ENCODE measurements at regions not wholly inside any gene's neighbourhood (a gene's known extent, or its start where the extent isn't known, plus 50 kb on each side); places are given as distances from the start of the nearest gene placed in this dataset.

GRCh38 chr7:155399577-155399976 lies 58.4 kb upstream of the EN2 start:
- Histone ChIP-seq H3K9ac (ENCODE audit: insufficient read depth in 1 of 2, low read depth in 2 of 2, low read length in 2 of 2) (no peak overlapping the region), H3K4me1 (replicated peaks in 1 of 2; ENCODE audit: control insufficient read depth in 2 of 2, insufficient read depth in 2 of 2, low read length in 2 of 2) (peaks cover 0 to 14% of the 10 kb centered on the region in 2 experiments; a peak in 1 of 5 replicates), H3K27me3 (ENCODE audit: control insufficient read depth in 2 of 2, insufficient read depth in 2 of 2, low read length in 2 of 2) (peaks cover 33 to 80% of the 10 kb centered on the region in 2 experiments), H3K36me3 (ENCODE audit: control insufficient read depth, insufficient read depth, low read length) (no peaks in the 10 kb centered on the region), H3K27ac (ENCODE audit: extremely low read depth, low read depth, low read length) (no peak overlapping the region), H3K9me1 (ENCODE audit: control insufficient read depth, insufficient read depth, low read length) (no peaks in the 10 kb centered on the region), H3K79me2 (ENCODE audit: control insufficient read depth, insufficient read depth, low read length) (no peaks in the 10 kb centered on the region), H4K20me1 (replicated peaks; ENCODE audit: control insufficient read depth, insufficient read depth, low read length) (no peaks in the 10 kb centered on the region; the same call in 1 of the 2 replicates), H2AFZ (ENCODE audit: low read depth, low read length) (no peak overlapping the region), H3K9me3 (replicated peaks; ENCODE audit: control insufficient read depth, insufficient read depth, low read depth, low read length) (no peaks in the 10 kb centered on the region), H3K4me2 (ENCODE audit: insufficient read depth, low read length) (no peak overlapping the region), H3K4me3 (no peak overlapping the region)
- ATAC-seq (no peak), DNase-seq (ENCODE audit: extremely low read depth in 1 of 4, low spot score in 3 of 4) (no peak), FAIRE-seq (no peak)
- in situ Hi-C loops (cut with MboI): loop anchor here (25.0 kb wide), 1 partner anchor 363 kb away; no protein-coding TSS in a partner anchor
- ChIA-PET CTCF (ENCODE audit: low intra/inter-chr PET ratio) (no interaction called here), POLR2A (interaction anchor here (1.0 kb wide), 1 partner anchor 22 kb away, joined by 3 read pairs; no protein-coding TSS in a partner anchor)
- intact Hi-C loops (cut with micrococcal nuclease): no loop called here
- no TSS peak for BruUV-seq (replicated peaks)
- no peak for TF ChIP-seq CCAR2 (IDR thresholded peaks at IDR 0.05; ENCODE audit: low read depth, low read length)
- no peak for TF ChIP-seq MAZ (CRISPR knock-in tag; conservative IDR thresholded peaks at IDR 0.05 in 1 of 2, IDR thresholded peaks at IDR 0.05 in 1 of 2)
- TF ChIP-seq TEAD2 (tag; IDR thresholded peaks at IDR 0.05): no peak
- no peak for TF ChIP-seq ZNF384 (IDR thresholded peaks at IDR 0.05; ENCODE audit: low read depth, low read length)
- no peak for TF ChIP-seq ATF4 (CRISPR knock-in tag; IDR thresholded peaks at IDR 0.05)
- no peak for TF ChIP-seq HOXB6 (CRISPR knock-in tag; IDR thresholded peaks at IDR 0.05; ENCODE audit: borderline replicate concordance)
- TF ChIP-seq RBM34 (IDR thresholded peaks at IDR 0.05; ENCODE audit: borderline replicate concordance, insufficient read depth, low read length): no peak
- TF ChIP-seq TSHZ1 (CRISPR knock-in tag; IDR thresholded peaks at IDR 0.05): no peak
- 3% methylated on average over 14 of the region's 14 CpGs for WGBS (ENCODE audit: insufficient coverage, low coverage, missing lambda C conversion rate)

All from K562 (cell line).